Psoas muscle (tissue), 7 donors: ENCODE measurements at regions not wholly inside any gene's neighbourhood (a gene's known extent, or its start where the extent isn't known, plus 50 kb on each side); places are given as distances from the start of the nearest gene placed in this dataset.

ENCODE experiments used
- ATAC-seq, 4 donors: fragments of 200-7000 bp; cut with Tn5 transposase; one replicate each; pipeline ENCODE4 v1.9.1; 2020; ENCODE audit warnings: moderate library complexity in 3 of 4, mild to moderate bottlenecking in 2 of 4
- DNase-seq, 2 donors: peaks; one replicate each; pipeline ENCODE4 v3.0.0-alpha.2; 2020
- H3K27ac ChIP-seq: fragments of 200-600 bp; one replicate; pipeline ENCODE4 v1.8.0; 2022
- H3K27me3 ChIP-seq, 3 donors: fragments of 200-600 bp in 1 of 3; one replicate each; pipeline versions ENCODE4 v1.6.1 to v1.8.0; 2013 to 2022; ENCODE audit warnings: low read length in 2 of 3, mild to moderate bottlenecking in 2 of 3, moderate library complexity in 1 of 3; ENCODE audit not compliant: insufficient read depth in 3 of 3
- H3K36me3 ChIP-seq, 2 donors: fragments of 200-600 bp in 1 of 2; one replicate each; pipeline versions ENCODE4 v1.6.1 to v1.8.0; 2013 to 2022; ENCODE audit warnings: low read depth in 1 of 2, mild to moderate bottlenecking in 1 of 2, moderate library complexity in 1 of 2; ENCODE audit not compliant: insufficient read depth in 1 of 2
- H3K4me1 ChIP-seq: fragments of 200-600 bp; one replicate; pipeline ENCODE4 v1.8.0; 2022
- H3K4me3 ChIP-seq: fragments of 200-600 bp; one replicate; pipeline ENCODE4 v1.8.0; 2022; ENCODE audit warnings: mild to moderate bottlenecking
- H3K9me3 ChIP-seq: fragments of 200-600 bp; one replicate; pipeline ENCODE4 v1.8.0; 2022
- WGBS, 3 donors: extraction: QIAGEN DNeasy Blood & Tissue Kit; methylation state at CpG; one replicate each; pipeline versions ENCODE4 v1.1.6 to v1.1.7; 2013; 5-methylcytosine and 5-hydroxymethylcytosine counted together
- intact Hi-C, 2 donors: fragments of 100-400 bp; cut with DNase I; formaldehyde crosslinking; loops; one replicate each; pipeline versions ENCODE4 v1.11.0 to v1.14.2; 2022
- TF ChIP-seq, protein P1 (sequence below): fragments of 200-600 bp; IDR thresholded peaks from one replicate; pipeline ENCODE4 v1.8.0; 2022; ENCODE audit warnings: antibody characterized with exemption
- donor health status: healthy with polysubstance abuse.
- donor health status: DM: no; HTN: no; CAD: no; lungs with moderate emphysema.
- donor health status: Bipolar disorder and iron deficiency.
- donor health status: healthy.
- donor health status: DM: yes; HTN: yes; CAD: no.
- donor health status: DM: no; HTN: no; CAD: no.
- donor health status: DM: yes; HTN: yes; CAD: no.

DNA sequence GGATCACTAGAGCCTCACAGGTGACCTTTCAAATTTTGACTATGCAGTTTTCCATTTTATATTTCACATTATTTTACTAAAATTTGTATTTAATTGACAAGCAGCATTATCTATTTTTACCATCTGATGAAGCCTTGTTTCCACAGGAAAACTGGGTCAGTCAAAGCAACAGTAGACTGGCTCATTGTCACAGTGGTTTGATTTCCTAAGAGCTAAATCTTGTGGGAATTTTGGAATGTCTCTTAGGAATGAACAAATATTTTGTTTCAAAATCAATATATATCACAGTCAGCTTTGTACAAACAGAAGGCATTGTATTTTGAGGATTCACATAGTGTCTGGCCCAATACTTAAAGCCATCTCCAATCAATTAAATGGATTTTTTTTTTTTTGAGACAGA lies 152.6 kb upstream of the RNPC3 start:
- Histone ChIP-seq H3K4me1 (no peaks in the 10 kb centered on the region), H3K27me3 (no peaks in the 10 kb centered on the region), H3K9me3 (no peaks in the 10 kb centered on the region), H3K4me3 (no peak overlapping the region), H3K27ac (no peak overlapping the region), H3K36me3 (no peaks in the 10 kb centered on the region)
- ATAC-seq (no peak), DNase-seq (no peak)
- intact Hi-C loops: no loop called here
- TF ChIP-seq, protein P1, sequence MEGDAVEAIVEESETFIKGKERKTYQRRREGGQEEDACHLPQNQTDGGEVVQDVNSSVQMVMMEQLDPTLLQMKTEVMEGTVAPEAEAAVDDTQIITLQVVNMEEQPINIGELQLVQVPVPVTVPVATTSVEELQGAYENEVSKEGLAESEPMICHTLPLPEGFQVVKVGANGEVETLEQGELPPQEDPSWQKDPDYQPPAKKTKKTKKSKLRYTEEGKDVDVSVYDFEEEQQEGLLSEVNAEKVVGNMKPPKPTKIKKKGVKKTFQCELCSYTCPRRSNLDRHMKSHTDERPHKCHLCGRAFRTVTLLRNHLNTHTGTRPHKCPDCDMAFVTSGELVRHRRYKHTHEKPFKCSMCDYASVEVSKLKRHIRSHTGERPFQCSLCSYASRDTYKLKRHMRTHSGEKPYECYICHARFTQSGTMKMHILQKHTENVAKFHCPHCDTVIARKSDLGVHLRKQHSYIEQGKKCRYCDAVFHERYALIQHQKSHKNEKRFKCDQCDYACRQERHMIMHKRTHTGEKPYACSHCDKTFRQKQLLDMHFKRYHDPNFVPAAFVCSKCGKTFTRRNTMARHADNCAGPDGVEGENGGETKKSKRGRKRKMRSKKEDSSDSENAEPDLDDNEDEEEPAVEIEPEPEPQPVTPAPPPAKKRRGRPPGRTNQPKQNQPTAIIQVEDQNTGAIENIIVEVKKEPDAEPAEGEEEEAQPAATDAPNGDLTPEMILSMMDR: no peak

DNA sequence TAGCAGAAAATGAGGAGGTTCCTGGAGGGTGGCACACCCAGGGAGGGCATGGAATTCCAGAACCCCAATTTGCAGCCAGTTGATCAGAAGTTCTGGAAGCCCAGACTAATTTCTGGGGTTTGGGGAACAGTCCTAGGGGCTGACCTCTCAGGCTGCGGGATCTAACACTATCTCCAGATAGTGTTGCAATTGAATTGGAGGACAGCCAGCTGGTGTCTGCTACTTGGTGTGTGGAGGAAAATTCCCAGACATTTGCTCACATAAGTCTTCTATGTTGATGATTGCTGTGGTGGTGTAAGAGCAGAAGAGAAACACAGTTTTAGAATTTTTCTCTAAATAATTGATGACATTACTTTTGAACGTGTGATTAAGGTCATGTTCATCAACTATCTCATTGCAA lies 154.3 kb upstream of the RNPC3 start:
- H3K27ac ChIP-seq: no peak overlapping the region
- peak in 1 of 4 donors; percentile 40 for ATAC-seq

DNA sequence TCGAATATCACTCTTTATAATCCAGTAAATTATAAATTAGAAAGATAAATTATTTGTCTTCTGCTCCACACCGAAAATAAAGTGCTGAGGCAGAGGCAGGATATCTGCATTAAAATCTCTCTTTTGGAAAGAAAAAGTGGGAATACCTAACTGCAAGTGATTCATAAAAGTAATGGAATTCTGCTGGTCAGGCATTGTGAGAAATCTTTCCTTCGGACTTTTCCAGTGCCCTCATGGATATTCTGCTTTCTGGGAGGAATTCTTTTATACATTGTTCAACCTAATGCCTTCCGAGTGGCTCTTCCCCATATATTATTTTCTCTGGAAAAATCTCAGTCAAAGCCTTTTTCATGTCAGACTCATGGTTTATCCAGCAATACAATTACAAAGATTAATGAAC lies 158.3 kb upstream of the RNPC3 start:
- 76 to 80% (median 79%) methylated on average over 4 of the region's 4 CpGs for WGBS, 3 donors
- Histone ChIP-seq H3K27ac (no peak overlapping the region), H3K27me3 (no peaks in the 10 kb centered on the region), H3K36me3 (no peaks in the 10 kb centered on the region), H3K4me1 (no peaks in the 10 kb centered on the region), H3K9me3 (no peaks in the 10 kb centered on the region), H3K4me3 (no peak overlapping the region)
- DNase-seq (no peak), ATAC-seq (no peak)
- TF ChIP-seq, protein P1: no peak
- intact Hi-C loops: no loop called here

More for the DNA sequence above, 154.3 kb upstream of the RNPC3 start:
- Histone ChIP-seq H3K4me3 (no peak overlapping the region), H3K9me3 (no peaks in the 10 kb centered on the region), H3K27me3 (no peaks in the 10 kb centered on the region), H3K4me1 (no peaks in the 10 kb centered on the region), H3K36me3 (no peaks in the 10 kb centered on the region)
- TF ChIP-seq, protein P1: no peak
- WGBS, 3 donors: 56 to 70% (median 57%) methylated on average over 2 of the region's 2 CpGs
- peak in 1 of 2 donors; percentile 19 for DNase-seq
- intact Hi-C loops: no loop called here

DNA sequence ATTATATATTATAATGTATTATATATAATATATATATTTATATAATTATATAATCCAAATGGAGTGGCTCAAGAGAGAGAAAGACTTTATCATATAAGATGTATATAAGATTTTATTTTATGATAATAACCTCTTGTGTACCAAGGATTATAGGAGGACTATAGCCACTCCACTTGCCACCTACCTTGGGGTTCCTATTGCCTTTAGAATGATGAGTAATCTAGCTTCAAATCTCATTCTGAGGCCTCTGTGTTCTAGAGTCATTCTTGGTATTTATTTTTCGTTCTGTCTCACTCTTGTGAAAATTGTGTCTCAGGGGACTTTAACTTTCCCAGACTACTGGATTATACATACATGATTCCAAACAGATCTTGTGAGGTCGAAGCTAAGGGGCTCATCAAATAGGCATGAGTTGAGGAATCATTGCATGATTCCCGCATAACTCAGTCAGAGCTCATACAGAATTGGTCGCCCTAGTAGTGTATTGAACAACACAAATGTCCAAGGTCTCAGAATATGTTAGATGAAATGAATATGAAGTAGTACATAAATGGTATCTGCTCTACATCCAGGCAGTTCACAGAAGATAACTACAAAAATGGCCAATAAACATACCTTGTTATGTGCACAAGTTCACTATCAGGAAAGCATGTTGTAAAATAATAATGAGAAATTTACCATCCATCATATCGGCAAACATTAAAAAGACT lies 159.5 kb upstream of the RNPC3 start:
- DNase-seq (no peak), ATAC-seq (no peak)
- 86 to 92% (median 87%) methylated on average over 5 of the region's 5 CpGs for WGBS, 3 donors
- TF ChIP-seq, protein P1: no peak
- H3K4me1 ChIP-seq: no peaks in the 10 kb centered on the region
- no peak overlapping the region for H3K4me3 ChIP-seq
- no peaks in the 10 kb centered on the region for H3K36me3 ChIP-seq
- intact Hi-C loops: no loop called here
- no peaks in the 10 kb centered on the region for H3K27me3 ChIP-seq
- no peak overlapping the region for H3K27ac ChIP-seq
- no peaks in the 10 kb centered on the region for H3K9me3 ChIP-seq

DNA sequence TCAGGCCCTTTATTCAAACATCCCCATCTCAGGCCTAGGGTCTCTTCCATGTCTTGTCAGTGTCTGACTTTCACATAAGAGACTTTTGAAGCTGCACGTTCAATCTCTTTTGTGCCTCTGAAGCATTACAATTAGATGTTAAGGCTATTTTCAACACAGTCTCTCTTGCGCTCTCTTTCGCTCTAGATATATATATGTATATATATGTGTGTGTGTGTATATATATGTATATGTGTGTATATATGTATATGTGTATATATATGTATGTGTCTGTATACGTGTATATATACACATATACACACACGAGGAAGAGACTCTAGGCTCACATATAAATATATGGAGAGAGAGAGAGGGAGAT lies 162.5 kb upstream of the RNPC3 start:
- Histone ChIP-seq H3K4me1 (no peaks in the 10 kb centered on the region), H3K4me3 (no peak overlapping the region), H3K9me3 (no peaks in the 10 kb centered on the region), H3K36me3 (no peaks in the 10 kb centered on the region), H3K27ac (no peak overlapping the region), H3K27me3 (no peaks in the 10 kb centered on the region)
- DNase-seq (no peak), ATAC-seq (no peak)
- intact Hi-C loops: no loop called here
- 85 to 91% (median 87%) methylated on average over 5 of the region's 5 CpGs for WGBS, 3 donors
- TF ChIP-seq, protein P1: no peak
